ENCODE measurements at regions not wholly inside any gene's neighbourhood (a gene's known extent, or its start where the extent isn't known, plus 50 kb on each side); places are given as distances from the start of the nearest gene placed in this dataset.
"Not testable (repeated sequence)": the region's sequence is repeated elsewhere in the genome, so short reads cannot be mapped to it uniquely, and the experiment has no call there.

- no peak for DNase-seq
Measured at GRCh38 chr13:76829572-76830327, 56.5 kb downstream of the KCTD12 start.

GRCh38 chr13:76828316-76828741 lies 57.9 kb downstream of the KCTD12 start:
- no peak for DNase-seq

DNA sequence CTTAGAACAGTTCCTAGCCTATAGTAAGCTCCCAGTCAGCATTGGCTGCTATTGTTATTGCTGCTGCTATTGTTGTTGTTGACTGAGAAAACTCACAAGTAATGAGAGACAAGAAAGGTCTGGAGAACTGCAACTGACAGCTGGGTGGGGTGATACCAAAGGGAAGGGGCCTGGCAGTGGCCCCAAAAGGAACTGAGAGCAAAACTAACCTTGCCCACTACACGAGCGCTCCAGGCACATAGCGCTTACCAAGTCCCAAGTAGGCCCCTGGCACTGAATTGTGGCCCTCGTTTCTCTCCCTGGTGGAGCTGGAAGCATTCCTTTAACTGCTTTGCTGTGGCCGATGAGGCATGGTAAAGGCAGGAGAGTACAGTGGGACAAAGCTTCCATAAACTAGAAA lies 59.7 kb downstream of the KCTD12 start:
- no peak for DNase-seq

- DNase-seq = no peak
Measured at GRCh38 chr13:76825430-76825829, 60.8 kb downstream of the KCTD12 start.

GRCh38 chr13:76823969-76824368 lies 62.2 kb downstream of the KCTD12 start:
- no peak for DNase-seq

- DNase-seq = no peak
Measured at GRCh38 chr13:76822698-76823267, 63.4 kb downstream of the KCTD12 start.

DNA sequence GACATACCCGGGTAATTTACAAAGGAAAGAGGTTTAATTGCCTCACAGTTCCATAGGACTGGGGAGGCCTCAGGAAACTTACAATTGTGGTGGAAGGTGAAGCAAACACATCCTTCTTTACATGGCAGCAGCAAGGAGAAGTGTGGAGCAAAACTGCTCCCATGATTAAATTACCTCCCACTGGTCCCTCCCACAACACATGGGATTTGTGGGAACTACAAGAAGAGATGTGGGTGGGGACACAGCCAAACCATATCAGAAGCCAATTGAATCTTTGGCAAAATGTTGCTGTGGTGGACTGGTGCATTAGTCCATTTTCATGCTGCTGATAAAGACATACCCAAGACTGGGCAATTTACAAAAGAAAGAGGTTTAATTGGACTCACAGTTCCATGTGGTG lies 65.0 kb downstream of the KCTD12 start:
- DNase-seq = not testable (repeated sequence)

DNA sequence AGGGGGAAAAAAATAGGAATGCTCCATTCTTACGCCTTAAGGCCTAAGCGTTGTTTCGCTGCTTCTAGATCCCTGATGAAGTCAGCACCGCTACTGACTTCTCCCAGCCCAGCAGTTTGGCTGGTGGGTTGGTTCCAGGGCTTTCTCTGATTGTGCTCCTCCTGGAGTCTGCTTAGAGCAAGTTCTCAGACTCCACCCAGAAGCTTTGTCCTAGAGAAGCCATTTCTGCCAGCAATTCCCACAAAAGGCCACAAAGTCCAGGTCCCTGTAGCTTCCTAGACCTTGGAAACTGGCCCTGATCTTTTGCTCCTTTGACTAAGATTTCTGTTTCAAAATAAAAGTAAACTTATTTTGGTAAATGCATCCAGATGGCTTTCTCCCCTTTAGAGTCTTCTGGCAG lies 65.4 kb downstream of the KCTD12 start:
- no peak for DNase-seq

DNA sequence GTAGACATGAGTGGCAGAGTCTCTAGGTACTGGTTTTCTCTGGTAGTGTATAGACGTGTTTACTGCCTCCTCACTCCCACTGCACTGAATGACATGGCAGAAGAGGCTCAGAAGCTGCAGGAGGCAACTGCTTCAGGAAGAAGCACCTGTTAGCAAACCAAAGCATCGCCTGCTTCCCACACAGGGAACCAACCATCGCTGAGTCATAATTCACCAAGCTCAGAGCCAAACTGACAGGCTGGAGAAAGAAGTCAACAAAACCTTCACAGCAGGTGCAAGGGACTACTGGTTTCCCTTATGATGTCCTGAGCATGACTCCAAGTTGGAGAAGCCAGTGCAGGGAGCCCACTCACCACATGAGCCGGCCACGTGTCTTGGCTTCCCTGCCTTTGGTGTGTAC lies 69.8 kb downstream of the KCTD12 start:
- no peak for DNase-seq

GRCh38 chr13:76815344-76815743 lies 70.9 kb downstream of the KCTD12 start:
- no peak for DNase-seq

GRCh38 chr13:76813891-76814290 lies 72.3 kb downstream of the KCTD12 start:
- DNase-seq = no peak

DNA sequence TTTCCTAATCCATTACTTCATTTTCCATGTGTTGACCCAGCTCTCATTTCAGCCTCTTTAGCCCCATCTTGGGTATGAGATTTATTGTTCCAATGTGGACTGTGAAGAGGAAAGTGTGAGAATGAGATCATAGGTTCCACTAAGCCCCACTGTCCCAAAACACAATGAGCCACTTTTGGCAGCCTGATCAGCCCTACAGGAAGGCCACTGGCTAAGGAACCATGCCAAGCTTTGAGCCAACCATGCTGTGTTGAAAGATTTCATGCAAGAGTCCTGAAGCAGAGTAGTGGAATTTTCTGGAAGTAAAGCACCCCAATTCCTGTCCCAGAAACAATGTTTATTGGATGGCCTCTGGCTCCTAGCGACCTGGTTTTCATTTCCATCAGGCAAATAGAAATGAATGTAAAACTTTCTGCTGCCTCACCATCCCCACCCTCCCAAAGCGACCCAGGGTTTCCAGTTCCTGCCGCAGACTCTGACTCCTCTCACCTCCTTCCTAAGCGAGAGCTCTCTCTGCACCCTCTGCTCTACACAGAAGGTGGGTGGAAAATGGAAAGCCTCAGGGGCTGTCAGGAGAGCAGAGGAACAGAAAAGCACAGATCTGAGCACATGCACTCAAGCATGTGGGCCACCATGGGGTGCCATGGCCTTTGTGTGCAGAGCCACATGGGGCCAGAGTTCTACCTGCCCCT lies 73.1 kb downstream of the KCTD12 start:
- no peak for DNase-seq

- DNase-seq = no peak
Measured at GRCh38 chr13:76812206-76812897, 73.9 kb downstream of the KCTD12 start.

- no peak for DNase-seq
Measured at GRCh38 chr13:76809389-76809788, 76.8 kb downstream of the KCTD12 start.

GRCh38 chr13:76808927-76809326 lies 77.3 kb downstream of the KCTD12 start:
- no peak for DNase-seq

DNA sequence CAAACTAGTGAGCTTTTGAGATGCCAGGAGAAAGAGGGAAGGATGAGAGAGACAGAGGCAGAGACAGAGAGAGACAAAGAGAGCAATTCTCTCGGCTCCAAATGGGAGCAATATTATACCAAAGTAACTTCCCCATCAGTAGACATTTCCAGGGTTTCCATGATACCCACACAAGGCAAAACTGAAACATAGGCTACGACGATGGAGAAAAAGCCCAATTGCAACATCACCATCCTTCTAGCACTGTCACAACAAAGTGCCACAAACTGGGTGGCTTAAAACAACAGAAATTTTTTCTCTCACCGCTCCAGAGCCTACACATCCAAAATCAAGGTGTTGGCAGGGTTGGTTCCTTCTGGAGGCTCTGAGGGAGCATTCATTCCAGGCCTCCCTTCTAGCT lies 81.4 kb downstream of the KCTD12 start:
- no peak for DNase-seq

DNA sequence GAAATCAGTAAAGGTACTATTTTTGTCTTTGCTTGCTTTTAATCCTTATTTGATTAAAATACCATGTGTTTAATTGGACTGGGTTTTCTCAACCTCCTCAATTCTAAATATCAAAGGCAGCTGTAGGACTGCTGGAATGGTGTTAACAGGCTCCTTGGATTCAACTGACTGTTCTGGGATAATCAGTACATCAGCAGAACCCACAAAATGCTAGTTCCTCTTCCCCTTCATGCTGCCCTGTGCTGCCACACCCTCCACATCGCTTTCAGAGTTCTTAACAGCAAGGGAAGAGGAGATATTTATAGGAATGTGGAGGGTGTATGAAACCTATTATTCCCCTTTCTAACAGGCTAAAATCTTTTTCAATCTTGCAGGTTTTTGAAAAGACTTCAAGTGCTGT lies 82.4 kb downstream of the KCTD12 start:
- no peak for DNase-seq

- no peak for DNase-seq
Measured at GRCh38 chr13:76800943-76801342, 85.3 kb downstream of the KCTD12 start.

DNA sequence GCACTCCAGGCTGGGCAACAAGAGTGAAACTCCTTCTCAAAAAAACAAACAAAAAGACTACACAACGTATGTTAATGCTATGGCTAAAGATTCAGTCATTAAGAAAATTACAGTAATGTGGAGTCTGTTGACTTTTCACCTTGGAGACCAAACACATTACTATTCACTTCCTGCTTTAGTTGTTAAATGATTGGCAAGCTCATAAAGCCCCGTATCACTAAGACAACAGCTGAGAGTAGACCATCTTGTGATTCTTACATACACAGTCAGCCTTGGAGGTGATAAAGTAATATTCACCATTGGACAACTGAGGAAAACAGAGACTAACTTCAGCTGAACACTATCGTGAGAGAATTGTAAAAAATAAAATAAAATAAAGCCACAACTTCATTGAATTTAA lies 86.5 kb downstream of the KCTD12 start:
- DNase-seq = peak; percentile 31 to 79

DNA sequence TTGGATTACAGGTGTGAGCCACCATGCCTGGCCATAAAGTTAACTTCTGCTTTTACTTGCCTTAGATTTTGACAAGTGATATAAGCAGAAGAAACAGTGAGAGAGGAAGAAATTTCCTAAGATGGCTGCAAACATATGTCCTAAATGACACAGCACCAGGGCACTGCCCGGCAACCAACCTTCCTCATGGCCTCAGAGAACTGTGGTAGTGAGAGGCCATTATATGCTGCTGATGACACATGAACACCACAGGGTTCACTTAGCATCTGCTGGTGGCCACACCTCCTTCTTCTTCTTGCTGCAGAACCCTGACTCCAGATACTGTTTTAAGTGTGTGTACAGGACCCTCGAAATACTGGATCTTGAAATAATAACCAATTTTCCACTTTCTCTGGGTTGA lies 88.2 kb downstream of the KCTD12 start:
- DNase-seq = no peak

GRCh38 chr13:76797361-76797760 lies 88.8 kb downstream of the KCTD12 start:
- DNase-seq = no peak

- DNase-seq = no peak
Measured at GRCh38 chr13:76796851-76797250, 89.4 kb downstream of the KCTD12 start.

Measured in NCI-H1930 (cell line).